HG03439 (cell line): ENCODE measurements at regions not wholly inside any gene's neighbourhood (a gene's known extent, or its start where the extent isn't known, plus 50 kb on each side); places are given as distances from the start of the nearest gene placed in this dataset.
A peak's percentile ranks its signal among the peaks of the same experiment; 100 is the strongest.
"Not testable (repeated sequence)": the region's sequence is repeated elsewhere in the genome, so short reads cannot be mapped to it uniquely, and the experiment has no call there.

ENCODE experiments used
- ATAC-seq: cut with Tn5 transposase; IDR thresholded peaks from one replicate; pipeline ENCODE4 v1.9.1; 2021; ENCODE audit warnings: mild to moderate bottlenecking, moderate library complexity; ENCODE audit not compliant: unreplicated experiment

DNA sequence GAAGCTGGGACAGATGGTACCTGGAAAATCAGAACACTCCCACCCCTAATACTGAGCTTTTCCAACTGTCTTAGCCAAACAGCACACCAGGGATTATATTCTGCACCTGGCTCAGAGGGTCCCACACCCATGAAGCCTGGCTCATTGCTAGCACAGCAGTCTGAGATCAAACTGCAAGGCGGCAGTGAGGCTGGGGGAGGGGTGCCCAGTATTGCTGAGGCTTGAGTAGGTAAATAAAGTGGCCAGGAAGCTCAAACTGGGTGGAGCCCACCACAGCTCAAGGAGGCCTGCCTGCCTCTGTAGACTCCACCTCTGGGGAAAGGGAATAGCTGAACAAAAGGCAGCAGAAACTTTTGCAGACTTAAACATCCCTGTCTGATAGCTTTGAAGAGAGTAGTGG, 403.3 kb downstream of the MBD2 start:
- ATAC-seq, result not testable (repeated sequence)

DNA sequence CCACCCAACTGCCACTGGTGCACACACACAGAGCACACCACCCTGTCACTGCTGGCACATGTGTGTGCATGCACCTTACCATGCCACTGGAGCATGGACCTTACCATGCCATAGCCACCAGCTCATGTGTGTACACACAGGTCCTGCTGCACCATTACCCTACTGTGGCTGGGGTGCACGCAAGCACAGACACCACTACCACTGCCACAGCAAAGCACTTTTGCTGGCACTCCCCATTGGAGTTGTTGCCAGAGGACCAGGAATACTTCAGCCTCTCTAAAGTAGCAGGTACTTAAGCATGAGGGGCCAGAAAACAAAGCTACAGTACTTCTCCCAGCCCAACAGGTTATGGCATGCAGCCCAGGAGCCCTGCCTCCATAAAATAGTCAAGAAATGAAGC, 404.8 kb downstream of the MBD2 start:
- ATAC-seq, result no peak

DNA sequence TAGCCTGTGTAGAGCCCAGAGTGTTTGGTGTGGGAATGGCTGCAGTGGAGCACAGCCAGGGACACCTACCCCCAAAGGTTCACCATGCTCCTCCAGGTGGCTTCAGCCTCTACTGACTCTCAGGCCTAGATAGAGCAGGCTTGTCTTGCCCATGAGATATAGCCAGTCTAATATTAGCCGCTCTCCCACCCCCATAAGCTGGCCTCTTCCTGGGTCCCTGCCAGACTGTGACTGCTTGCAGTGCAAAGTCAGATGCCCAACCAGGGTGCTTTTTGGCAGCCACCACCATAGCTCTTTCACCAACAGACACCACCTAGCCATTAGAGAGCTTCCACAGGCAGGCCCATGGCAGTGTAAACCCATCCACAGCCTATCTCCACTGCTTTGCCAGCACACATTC, 405.3 kb downstream of the MBD2 start:
- ATAC-seq, result no peak

DNA sequence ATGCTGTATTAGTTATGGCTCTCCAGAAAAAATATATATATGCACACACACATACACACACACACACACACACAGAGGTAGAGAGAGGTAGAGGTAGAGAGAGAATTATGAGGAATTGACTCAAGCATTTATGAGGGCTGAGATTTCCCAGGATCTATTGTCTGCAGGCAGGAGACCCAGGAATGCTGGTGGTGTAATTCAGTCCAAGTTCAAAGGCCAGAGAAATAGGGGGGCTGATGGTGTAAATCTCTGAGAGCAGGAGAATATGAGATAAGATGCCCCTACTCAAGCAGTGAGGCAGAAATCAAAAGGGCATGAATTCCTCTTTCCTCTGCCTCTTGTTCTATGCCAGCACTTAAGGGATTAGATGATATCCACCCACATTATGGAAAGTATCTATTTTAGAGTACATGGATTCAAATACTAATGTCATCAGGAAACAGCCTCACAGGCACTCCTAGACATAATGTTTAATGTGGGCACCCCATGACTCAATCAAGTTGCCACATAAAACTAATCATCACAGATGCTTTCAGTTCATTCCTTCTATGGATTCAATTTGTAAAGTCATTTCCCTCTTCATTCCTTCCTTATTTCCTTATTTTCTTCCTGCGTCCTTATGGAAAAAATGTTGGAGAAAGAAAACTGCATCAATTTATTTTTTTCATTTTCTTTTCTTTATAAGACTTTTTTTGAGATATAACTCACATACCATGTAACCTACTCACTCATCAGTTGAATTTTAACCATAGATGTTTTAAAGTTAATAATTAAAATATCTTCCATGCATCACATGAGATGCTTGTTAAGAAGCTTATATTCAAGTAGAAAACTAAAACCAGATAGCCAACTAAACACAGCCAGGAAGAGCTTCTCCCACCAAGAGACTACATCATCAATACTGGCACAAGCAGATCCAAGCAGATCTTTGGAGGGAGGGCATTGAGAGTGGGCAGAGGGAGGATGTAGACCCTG, 406.2 kb downstream of the MBD2 start:
- ATAC-seq, result no peak

DNA sequence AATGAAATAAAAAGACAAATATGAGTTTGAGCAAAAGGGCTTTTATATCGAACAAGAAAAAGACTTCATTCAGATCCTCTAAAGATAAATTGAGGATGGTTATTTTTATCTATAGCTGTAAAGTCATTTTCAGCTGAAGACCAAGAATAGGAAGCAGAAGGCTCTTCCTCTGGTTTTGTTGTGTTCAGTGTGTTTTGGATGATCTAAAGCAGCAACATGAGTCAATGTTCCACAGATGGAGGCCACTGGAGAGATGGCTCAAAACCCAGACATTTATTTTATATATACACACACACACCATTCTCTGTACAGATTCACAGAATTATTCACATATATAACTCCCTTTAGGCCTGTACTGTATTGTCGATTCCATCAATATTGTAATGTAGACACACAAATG, 424.3 kb downstream of the MBD2 start:
- ATAC-seq, result no peak

DNA sequence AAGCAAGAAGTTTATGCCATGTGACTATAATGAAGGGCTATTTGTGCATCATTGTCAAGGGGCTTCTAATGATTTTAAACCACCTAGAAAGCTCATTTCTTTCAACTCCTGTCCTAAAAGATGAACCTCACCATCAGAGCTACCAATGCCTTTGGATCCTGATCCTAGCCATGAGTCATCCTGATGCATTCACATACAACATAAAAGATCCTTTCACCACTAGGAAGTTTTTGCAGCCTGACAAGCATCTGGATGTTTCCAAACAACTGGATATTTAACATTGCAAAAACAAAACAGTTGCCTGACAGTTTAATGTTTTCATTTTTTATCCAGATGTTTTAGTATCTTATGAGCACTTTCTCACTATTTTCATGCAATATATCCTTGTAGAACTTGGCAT, 425.3 kb downstream of the MBD2 start:
- ATAC-seq, result no peak

DNA sequence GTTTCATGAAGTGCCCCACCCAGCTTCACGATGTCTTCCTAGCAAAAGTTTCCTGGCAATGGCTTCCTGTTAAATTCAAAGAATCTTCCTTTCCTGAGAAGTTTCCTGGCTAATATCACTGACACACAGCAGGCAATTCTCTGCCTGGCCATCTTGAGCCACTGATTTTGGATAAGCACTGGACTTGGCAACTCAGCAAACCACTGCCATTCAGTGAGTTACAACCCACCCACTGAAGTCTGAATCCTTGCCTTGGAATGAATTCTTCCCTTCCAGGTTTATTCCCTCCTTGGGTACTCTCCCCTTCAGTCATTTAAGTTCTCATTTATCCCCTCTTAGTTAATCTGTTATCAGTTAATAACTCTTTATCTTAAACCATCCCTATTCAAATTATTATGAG, 426.0 kb downstream of the MBD2 start:
- ATAC-seq, result no peak

DNA sequence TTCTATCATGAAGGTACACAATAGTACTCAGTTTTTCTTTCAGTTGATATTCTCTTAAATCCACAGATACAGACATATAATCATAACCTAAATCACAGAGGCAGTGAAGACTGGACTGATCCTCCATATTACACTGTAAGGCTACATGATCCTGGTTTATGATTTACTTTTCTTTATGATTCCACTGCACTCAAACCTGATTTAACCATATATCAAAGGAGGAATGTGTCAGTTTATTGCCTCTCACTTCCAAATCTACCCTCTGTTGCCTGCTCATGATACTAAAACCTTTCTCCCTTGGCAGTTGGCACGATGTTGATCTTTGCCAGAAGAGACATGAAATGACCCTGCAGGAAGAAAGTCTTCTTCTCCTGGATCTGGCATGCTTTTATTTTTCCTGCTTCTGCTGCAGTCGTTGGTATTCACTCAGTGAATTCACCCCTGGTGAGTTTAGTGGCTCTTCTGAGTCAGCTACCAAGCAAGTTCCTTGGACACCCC, 426.4 kb downstream of the MBD2 start:
- ATAC-seq, result no peak

DNA sequence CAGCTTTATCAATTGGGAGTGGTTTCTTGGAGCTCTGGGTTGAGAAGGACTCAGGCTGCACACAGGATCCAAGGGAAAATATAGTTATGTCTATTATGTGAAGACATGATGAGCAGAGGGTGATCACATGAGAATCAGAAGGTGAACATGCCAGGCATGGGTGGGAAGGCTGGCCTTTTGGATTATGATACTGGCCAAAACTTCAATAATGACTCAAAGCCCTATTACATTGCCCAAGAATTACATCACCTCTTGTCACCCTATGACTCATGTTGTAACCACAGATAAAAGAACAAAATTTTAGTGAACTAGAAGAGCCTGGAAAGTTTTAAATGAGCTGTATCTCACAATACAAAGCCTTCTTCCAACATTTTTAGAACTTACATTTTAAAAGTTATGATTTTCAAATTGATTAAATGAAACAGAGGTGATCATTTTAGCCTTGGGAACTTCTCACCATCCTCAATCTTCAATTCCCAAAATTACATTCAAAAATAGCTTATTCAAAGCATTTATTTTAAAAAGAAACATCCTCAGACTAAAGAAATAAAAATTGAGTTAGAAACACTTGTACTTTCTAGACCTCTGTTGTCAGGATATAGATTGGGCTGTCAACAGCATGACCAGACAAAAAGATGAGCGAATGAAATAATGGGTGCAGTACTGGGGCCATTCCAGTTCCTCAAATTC, 428.3 kb downstream of the MBD2 start:
- ATAC-seq, result peak; percentile 94

DNA sequence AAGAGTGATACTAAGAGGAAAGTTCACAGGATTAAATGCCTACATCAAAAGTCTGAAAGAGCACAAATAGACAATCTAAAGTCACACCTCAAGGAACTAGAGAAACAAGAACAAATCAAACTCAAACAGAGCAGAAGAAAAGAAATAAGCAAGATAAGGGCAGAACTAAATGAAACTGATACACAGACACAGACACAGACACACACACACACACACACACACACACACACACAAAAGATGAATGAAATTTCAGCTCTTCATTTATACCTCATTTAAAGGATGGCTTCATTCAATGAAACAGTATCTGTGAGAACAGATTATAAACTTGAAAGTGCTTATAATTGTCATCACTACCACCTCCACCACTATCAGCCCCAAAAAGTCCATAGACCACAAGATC, 428.9 kb downstream of the MBD2 start:
- ATAC-seq, result no peak

DNA sequence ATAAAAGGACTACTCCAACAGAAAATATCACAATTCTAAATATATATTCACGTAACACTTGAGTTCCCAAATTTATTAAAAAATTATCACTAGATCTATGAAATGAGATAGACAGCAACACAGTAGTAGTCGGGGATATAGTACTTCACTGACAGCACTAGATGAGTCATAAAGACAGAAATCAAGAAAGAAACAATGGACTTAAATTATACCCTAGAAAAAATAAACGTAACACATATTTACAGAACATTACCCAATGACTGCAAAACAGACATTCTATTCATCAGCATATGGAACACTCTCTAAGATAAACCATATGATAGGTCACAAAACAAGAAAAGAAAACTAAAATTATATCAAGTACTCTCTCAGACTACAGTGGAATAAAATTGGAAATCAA, 429.4 kb downstream of the MBD2 start:
- ATAC-seq, result no peak

DNA sequence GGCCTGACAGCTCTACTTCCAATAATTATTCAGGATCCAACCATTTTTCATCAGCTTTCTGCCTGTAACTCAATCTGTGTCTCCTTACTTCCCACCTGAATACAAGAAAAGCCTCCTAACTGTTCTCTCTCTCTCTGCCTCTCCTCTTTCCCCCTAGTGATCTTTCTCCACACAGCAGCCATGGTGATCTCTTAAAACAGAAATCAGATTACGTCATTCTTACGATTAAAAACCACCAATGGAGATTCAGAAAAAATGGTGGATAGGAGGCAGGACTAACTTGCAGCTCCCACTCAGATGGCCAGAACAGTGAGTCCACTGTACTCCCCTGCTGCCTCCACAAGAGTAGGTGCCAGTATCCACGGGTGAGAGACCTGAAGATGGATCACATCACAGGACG, 431.7 kb downstream of the MBD2 start:
- ATAC-seq, result no peak

DNA sequence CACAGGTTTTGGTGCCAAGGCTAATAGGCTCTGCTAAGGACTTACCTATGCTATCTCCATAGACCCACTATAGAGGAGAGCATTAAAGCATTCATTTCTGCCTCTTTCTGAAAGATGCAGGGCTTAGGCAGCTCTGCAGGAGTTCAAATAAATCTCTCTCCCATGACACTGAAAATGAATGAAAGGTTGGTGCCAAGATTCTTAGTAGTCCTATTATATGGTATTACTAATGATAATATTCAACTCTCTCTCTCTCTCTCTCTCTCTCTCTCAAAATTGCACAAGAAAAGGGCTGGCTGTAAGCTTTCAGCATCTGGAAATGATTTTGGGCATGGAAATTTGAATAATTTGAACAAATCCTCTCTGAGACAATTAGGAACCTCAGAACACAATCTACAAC, 433.7 kb downstream of the MBD2 start:
- ATAC-seq, result no peak

DNA sequence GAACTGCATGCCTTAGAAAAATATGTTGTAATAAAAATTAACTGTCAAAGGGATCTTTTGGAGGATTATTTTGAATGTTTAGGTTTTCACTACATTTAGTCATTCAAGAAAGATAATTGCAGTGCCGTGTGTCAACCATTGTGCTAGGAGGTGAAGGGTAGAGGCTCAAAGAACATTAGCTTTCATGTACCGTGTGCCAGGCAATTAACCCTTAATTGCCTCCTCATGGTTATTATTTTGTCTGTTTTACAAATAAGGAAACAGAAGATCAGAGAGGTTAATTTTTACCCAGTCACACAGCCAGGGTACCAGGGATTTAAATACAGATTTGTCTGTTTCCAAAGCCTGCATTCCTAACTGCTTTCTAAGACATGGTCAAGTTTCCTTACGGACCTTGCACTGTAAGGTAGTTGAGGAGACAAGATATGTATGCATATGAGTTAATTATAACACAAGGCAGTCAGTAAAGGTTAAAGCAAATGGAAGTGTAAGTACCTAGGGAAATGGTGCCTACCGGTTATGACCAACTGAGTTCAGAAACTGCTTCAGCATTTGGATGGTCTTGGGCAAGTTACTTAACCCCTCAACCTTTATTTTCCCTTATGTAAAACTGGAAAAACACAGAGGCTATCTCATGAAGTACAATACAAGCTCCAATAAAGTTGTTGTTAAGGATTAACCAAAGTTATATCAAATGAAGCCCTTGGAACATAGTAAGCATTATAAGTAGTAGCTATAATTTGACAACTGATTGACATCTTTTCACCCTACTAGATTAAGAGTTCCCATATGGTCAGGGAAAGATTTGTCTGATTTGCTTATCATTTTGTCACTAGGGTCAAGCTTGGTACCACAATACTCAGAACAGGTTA, 434.9 kb downstream of the MBD2 start:
- no peak for ATAC-seq

DNA sequence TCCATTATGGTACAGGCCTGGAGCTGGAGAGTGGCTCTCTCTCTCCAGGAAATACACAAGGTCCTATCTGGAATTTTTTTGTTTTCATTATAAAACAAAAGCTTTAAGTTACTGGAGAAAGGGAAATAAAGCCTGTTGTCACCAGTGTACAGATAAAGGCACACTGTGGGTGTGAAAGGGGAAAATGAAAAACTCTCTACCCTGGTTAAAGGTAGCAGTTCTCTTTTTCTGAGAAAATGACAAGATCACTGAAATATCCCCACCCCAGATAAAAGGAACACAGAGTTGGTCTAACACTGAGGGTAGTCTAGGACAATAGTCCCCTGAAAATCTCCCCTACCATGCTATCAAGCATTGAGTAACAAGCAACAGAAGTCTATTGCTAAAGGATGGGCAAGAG, 438.7 kb downstream of the MBD2 start:
- ATAC-seq, result no peak

DNA sequence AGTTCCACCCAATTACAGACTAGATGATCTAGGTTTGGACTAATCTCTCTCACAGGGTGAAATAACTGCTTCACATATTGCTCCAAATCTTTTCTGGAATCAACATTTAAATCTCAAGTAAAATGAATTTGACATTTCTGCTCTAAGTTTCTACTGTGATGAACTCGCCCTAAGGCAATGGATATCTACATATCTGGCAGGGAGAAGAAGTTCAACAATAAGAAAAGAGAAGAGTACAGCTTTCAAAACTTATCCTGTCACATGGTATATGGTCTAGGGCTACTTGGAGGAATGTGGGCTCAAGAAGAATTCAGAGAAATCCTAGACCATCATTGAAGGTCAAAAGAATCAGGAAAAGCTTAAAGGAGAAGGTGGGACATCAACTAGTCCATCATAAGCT, 440.2 kb downstream of the MBD2 start:
- no peak for ATAC-seq

DNA sequence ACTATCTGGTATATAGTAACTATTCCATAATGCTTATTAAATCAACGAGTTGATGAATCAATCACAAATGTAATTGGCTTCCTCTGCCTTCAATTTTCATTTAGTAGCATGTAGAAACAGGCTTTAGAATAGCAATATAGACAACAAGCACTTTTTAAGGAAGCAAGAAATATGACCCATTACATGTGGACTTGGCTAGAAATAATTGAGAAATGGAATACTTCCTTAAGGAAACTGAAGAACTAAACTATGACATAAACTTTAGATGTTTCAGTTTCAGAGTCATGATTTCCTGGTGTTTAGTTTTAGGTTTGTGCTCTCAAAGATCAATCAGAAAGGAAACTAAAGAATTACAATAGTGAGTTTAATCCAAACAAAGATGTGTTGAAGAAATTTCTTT, 443.8 kb downstream of the MBD2 start:
- no peak for ATAC-seq

DNA sequence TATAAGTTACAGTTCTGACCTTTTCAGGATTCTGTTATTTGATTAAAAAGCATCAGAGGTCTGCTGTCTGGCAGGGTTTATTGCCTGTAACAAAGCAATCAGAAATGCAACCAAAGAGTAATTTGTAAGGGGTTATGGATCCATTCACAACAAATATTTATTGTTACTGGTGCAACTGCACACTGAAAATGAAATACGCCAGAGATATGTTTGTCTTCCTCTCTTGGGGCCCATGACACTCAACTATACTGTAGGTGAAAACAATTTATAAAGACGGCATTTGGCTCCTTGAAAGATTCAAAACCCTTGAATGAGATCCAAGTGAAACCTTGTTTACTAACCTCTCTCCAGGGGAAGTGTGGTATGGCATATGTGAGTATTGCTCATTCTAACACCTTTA, 452.2 kb downstream of the MBD2 start:
- no peak for ATAC-seq

DNA sequence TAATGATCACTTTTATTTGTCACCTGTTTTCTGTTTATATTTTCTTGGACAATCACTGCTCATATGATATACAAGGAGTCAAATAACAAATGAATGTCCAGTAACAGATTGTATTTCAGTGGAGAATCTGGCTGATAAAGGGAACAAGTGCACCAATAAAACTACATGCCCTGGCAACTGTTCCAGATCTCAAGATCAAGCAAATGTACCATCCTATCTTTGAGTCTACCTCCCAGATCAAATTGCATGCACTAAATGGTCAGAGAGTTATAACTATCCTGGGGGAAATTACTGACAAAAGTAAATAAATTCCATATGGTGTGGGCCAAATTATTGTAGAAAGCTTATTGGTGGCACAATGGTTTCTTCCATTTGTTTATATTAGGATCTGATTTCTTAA, 452.8 kb downstream of the MBD2 start:
- no peak for ATAC-seq

DNA sequence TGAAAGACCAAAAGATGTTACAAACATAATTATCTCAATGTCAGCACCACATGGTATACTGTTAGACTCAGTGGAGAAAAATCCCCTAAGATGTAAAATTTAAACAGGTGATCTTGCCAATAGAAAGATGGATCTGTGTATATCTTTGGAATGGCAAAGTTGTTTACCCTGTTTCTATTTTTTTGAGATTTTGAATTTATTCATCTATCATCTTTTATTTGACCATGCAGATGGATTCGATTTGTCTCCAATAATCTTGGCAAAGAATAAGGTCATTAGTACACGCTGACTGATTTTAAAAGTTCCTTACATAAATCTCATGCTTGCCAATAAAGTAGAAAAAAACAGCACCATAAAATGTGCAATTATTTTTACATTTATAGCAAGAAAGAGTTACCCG, 459.3 kb downstream of the MBD2 start:
- no peak for ATAC-seq

DNA sequence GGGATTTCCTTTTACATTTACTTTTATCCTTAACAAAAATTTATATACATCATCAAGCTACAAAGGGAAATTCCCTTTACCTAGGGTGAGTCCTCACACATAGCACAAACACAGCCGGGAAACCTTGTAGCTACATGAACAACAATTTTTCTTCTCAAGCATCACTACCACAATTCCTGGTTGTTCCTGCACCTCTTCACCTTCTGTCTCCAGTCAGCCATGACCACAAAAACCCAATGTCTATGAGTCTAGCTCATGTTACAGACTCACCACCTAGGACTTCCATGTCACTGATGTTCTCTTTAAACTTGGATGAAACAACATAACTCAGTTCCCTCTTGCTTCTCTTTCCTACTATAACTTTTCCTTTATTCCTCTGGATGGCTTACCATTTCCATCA, 460.4 kb downstream of the MBD2 start:
- ATAC-seq, result no peak
